Neural progenitor cell (in vitro differentiated cells): ENCODE measurements at regions not wholly inside any gene's neighbourhood (a gene's known extent, or its start where the extent isn't known, plus 50 kb on each side); places are given as distances from the start of the nearest gene placed in this dataset.

ENCODE experiments used
- EZH2 ChIP-seq: fragments of 200-600 bp; sonication (generic); IDR thresholded peaks from 2 replicates; pipeline ENCODE4 v1.6.1; 2017; ENCODE audit warnings: antibody characterized with exemption, mild to moderate bottlenecking, moderate library complexity
- EZH2phosphoT487 ChIP-seq: fragments of 200-600 bp; sonication (generic); IDR thresholded peaks from 2 replicates; pipeline ENCODE4 v1.6.1; 2017; ENCODE audit warnings: antibody characterized with exemption
- TF ChIP-seq, protein P1 (sequence below): fragments of 200-600 bp; sonication (generic); IDR thresholded peaks from 2 replicates; pipeline ENCODE4 v1.5.1; 2017; ENCODE audit warnings: antibody characterized with exemption, mild to moderate bottlenecking

GRCh38 chr15:46671336-46671735 is 1036.5 kb downstream of the SQOR start:
- TF ChIP-seq, protein P1, sequence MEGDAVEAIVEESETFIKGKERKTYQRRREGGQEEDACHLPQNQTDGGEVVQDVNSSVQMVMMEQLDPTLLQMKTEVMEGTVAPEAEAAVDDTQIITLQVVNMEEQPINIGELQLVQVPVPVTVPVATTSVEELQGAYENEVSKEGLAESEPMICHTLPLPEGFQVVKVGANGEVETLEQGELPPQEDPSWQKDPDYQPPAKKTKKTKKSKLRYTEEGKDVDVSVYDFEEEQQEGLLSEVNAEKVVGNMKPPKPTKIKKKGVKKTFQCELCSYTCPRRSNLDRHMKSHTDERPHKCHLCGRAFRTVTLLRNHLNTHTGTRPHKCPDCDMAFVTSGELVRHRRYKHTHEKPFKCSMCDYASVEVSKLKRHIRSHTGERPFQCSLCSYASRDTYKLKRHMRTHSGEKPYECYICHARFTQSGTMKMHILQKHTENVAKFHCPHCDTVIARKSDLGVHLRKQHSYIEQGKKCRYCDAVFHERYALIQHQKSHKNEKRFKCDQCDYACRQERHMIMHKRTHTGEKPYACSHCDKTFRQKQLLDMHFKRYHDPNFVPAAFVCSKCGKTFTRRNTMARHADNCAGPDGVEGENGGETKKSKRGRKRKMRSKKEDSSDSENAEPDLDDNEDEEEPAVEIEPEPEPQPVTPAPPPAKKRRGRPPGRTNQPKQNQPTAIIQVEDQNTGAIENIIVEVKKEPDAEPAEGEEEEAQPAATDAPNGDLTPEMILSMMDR: no peak
- TF ChIP-seq EZH2: no peak
- no peak for TF ChIP-seq EZH2phosphoT487
